Endothelial cell (in vitro differentiated cells): ENCODE measurements at regions not wholly inside any gene's neighbourhood (a gene's known extent, or its start where the extent isn't known, plus 50 kb on each side); places are given as distances from the start of the nearest gene placed in this dataset.
"Not testable (repeated sequence)": the region's sequence is repeated elsewhere in the genome, so short reads cannot be mapped to it uniquely, and the experiment has no call there.

Experiments used
- DNase-seq: peaks from one replicate; pipeline ENCODE4 v3.0.0; 2021; ENCODE audit warnings: low spot score
- H3K27ac Mint-ChIP-seq: one replicate; pipeline ENCODE4 v1.8.0; 2021; ENCODE audit warnings: mixed read lengths, inconsistent platforms; ENCODE audit not compliant: unreplicated experiment
- H3K27me3 Mint-ChIP-seq: one replicate; pipeline ENCODE4 v1.8.0; 2021; ENCODE audit warnings: mild to moderate bottlenecking, moderate library complexity, mixed read lengths, inconsistent platforms; ENCODE audit not compliant: unreplicated experiment
- H3K36me3 Mint-ChIP-seq: one replicate; pipeline ENCODE4 v1.8.0; 2021; ENCODE audit warnings: mild to moderate bottlenecking, low read depth, mixed read lengths, inconsistent platforms; ENCODE audit not compliant: unreplicated experiment
- H3K4me1 Mint-ChIP-seq: one replicate; pipeline ENCODE4 v1.8.0; 2021; ENCODE audit warnings: mild to moderate bottlenecking, mixed read lengths, inconsistent platforms; ENCODE audit not compliant: unreplicated experiment
- H3K4me3 Mint-ChIP-seq: one replicate; pipeline ENCODE4 v1.8.0; 2021; ENCODE audit warnings: mild to moderate bottlenecking, mixed read lengths, inconsistent platforms; ENCODE audit not compliant: unreplicated experiment
- H3K9me3 Mint-ChIP-seq: one replicate; pipeline ENCODE4 v1.8.0; 2021; ENCODE audit warnings: mixed read lengths, inconsistent platforms; ENCODE audit not compliant: unreplicated experiment
- TF ChIP-seq, protein P1 (sequence below): fragments of 200-600 bp; sonication (generic); IDR thresholded peaks from one replicate; pipeline ENCODE4 v1.5.0; 2021; ENCODE audit warnings: antibody characterized with exemption; ENCODE audit not compliant: unreplicated experiment

DNA sequence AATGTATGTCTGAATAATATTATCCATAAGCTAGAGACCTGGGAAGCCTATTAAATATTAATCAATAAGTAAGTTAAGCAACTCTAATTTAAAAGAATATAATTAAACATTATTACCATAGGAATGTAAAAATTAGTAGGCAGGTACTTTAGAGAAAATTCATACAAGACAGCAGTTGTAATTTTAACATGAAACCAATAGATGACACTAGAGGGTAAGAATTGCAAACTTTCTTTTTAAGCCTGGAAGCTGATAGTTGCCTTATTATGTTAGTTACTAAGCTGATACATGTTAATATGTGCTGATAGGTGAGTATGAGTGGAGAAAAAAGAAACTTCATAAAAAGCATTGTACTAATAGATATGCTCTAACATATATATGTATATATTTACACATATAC is 1157.4 kb downstream of the FAM133A start:
- no peaks in the 10 kb centered on the region for H3K9me3 Mint-ChIP-seq
- no peak for DNase-seq
- H3K36me3 Mint-ChIP-seq: no peaks in the 10 kb centered on the region
- no peak overlapping the region for H3K27ac Mint-ChIP-seq
- no peak overlapping the region for H3K4me3 Mint-ChIP-seq
- TF ChIP-seq, protein P1, sequence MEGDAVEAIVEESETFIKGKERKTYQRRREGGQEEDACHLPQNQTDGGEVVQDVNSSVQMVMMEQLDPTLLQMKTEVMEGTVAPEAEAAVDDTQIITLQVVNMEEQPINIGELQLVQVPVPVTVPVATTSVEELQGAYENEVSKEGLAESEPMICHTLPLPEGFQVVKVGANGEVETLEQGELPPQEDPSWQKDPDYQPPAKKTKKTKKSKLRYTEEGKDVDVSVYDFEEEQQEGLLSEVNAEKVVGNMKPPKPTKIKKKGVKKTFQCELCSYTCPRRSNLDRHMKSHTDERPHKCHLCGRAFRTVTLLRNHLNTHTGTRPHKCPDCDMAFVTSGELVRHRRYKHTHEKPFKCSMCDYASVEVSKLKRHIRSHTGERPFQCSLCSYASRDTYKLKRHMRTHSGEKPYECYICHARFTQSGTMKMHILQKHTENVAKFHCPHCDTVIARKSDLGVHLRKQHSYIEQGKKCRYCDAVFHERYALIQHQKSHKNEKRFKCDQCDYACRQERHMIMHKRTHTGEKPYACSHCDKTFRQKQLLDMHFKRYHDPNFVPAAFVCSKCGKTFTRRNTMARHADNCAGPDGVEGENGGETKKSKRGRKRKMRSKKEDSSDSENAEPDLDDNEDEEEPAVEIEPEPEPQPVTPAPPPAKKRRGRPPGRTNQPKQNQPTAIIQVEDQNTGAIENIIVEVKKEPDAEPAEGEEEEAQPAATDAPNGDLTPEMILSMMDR: peak; percentile 20
- H3K27me3 Mint-ChIP-seq: no peaks in the 10 kb centered on the region
- no peaks in the 10 kb centered on the region for H3K4me1 Mint-ChIP-seq

DNA sequence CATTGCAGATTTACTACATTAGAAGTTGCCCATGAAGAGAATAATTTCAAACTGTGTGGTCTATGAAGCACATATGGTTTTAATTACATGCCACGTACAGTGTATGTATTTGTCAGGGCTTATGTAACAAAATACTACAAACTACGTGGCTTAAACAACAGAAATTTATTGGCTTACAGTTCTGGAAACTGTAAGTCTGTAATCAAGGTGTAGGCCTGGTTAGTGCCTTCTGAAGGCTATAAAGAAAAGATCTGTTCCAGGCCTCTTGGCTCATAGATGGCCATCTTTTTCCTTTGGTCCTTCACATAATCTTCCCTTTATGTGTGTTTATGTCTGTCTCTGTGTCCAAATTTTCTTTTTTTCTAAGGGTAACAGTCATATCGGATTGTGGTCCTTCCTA is 1160.2 kb downstream of the FAM133A start:
- no peak for DNase-seq
- no peaks in the 10 kb centered on the region for H3K4me1 Mint-ChIP-seq
- H3K27me3 Mint-ChIP-seq: no peaks in the 10 kb centered on the region
- H3K4me3 Mint-ChIP-seq: no peak overlapping the region
- no peak overlapping the region for H3K27ac Mint-ChIP-seq
- TF ChIP-seq, protein P1: no peak
- H3K36me3 Mint-ChIP-seq: no peaks in the 10 kb centered on the region
- H3K9me3 Mint-ChIP-seq: no peaks in the 10 kb centered on the region

- Mint-ChIP-seq H3K27me3 (no peaks in the 10 kb centered on the region), H3K4me1 (no peaks in the 10 kb centered on the region), H3K4me3 (no peak overlapping the region), H3K9me3 (no peaks in the 10 kb centered on the region), H3K36me3 (no peaks in the 10 kb centered on the region), H3K27ac (no peak overlapping the region)
- DNase-seq: no peak
- TF ChIP-seq, protein P1: no peak
Measured at GRCh38 chrX:94850811-94851210, 1176.8 kb downstream of the FAM133A start.

- H3K27me3 Mint-ChIP-seq: no peaks in the 10 kb centered on the region
- H3K4me3 Mint-ChIP-seq: no peak overlapping the region
- no peak for DNase-seq
- H3K4me1 Mint-ChIP-seq: no peaks in the 10 kb centered on the region
- H3K9me3 Mint-ChIP-seq: no peaks in the 10 kb centered on the region
- TF ChIP-seq, protein P1: no peak
- H3K36me3 Mint-ChIP-seq: no peaks in the 10 kb centered on the region
- no peak overlapping the region for H3K27ac Mint-ChIP-seq
Measured at GRCh38 chrX:94854251-94854650, 1180.2 kb downstream of the FAM133A start.

- H3K27me3 Mint-ChIP-seq, H3K9me3 Mint-ChIP-seq: not testable (repeated sequence)
Measured at GRCh38 chrX:94862470-94862869, 1188.5 kb downstream of the FAM133A start.

DNA sequence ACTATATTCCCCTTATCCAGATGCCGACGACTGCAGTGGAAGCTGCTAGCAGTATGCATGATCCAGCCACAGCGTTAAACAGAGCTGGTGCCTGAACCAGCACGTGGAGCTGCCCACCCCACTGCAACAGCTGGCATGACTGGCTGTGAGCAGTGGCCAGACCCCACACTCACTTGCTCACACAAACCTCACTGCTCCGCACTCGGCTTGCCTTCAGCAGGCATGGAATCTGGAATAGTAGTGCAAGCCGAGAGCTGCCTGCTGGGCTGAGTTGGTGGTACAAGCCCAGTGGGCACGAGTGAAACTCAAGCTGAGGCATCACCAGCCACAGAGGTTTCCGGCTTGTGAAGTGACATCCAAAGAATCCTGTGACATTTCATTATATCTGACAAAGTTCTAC is 1197.6 kb downstream of the FAM133A start:
- no peaks in the 10 kb centered on the region for H3K4me1 Mint-ChIP-seq
- H3K9me3 Mint-ChIP-seq: no peaks in the 10 kb centered on the region
- DNase-seq: no peak
- no peak overlapping the region for H3K27ac Mint-ChIP-seq
- no peaks in the 10 kb centered on the region for H3K27me3 Mint-ChIP-seq
- TF ChIP-seq, protein P1: no peak
- H3K4me3 Mint-ChIP-seq: no peak overlapping the region
- H3K36me3 Mint-ChIP-seq: no peaks in the 10 kb centered on the region

More at GRCh38 chrX:94862470-94862869, 1188.5 kb downstream of the FAM133A start:
- not testable (repeated sequence) for H3K4me1 Mint-ChIP-seq, H3K36me3 Mint-ChIP-seq, H3K27ac Mint-ChIP-seq, DNase-seq, H3K4me3 Mint-ChIP-seq
